ENCODE measurements at regions not wholly inside any gene's neighbourhood (a gene's known extent, or its start where the extent isn't known, plus 50 kb on each side); places are given as distances from the start of the nearest gene placed in this dataset.
"Not testable (repeated sequence)": the region's sequence is repeated elsewhere in the genome, so short reads cannot be mapped to it uniquely, and the experiment has no call there.

DNA sequence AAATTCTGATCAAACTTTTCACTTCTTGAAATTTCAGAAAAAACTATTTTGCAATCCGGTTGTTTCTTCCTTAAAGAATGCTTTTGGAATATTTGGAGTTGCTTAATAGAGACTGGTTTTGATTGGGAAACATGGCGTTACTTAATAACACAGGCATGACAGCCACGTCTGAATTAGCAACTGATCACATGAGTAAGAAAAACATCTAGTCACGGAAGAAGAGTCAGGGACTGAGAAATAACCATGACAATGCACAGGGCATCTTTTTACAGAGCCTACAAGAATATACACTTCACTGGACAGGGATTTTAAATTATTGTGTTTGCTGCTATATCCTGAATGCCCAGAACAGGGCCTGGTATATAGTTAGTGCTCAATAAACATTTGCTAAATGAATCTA, 94.1 kb upstream of the NOTCH2NLA start:
- not testable (repeated sequence) for H3K4me1 Mint-ChIP-seq, H3K9me3 Mint-ChIP-seq

GRCh38 chr1:146318715-146319114, 89.9 kb upstream of the NOTCH2NLA start:
- H3K27ac Mint-ChIP-seq, H3K27me3 Mint-ChIP-seq, H3K36me3 Mint-ChIP-seq, H3K9me3 Mint-ChIP-seq, H3K4me1 Mint-ChIP-seq, H3K4me3 Mint-ChIP-seq: not testable (repeated sequence)

More for the DNA sequence above, 94.1 kb upstream of the NOTCH2NLA start:
- H3K4me3 Mint-ChIP-seq, H3K36me3 Mint-ChIP-seq, H3K27ac Mint-ChIP-seq, H3K27me3 Mint-ChIP-seq: not testable (repeated sequence)

DNA sequence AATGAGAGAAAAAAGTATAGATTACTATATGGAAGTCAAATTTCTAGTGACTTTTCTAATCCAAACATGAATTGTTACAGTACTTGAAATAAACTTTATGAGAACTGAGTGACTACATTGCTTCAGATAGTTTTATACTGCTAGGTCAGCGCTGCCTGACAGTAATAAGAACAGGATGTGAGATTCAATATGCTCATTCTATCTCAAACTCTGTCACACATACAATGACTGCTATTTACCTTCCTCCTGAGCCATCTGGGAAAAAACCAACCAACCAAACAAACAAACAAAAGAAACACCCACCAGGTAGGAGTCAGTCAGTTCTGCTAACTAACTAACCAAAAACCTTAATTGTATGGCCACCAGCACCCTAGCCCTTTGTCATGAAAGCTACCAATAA, 89.0 kb upstream of the NOTCH2NLA start:
- not testable (repeated sequence) for H3K4me1 Mint-ChIP-seq, H3K27me3 Mint-ChIP-seq, H3K36me3 Mint-ChIP-seq, H3K27ac Mint-ChIP-seq, H3K9me3 Mint-ChIP-seq, H3K4me3 Mint-ChIP-seq

DNA sequence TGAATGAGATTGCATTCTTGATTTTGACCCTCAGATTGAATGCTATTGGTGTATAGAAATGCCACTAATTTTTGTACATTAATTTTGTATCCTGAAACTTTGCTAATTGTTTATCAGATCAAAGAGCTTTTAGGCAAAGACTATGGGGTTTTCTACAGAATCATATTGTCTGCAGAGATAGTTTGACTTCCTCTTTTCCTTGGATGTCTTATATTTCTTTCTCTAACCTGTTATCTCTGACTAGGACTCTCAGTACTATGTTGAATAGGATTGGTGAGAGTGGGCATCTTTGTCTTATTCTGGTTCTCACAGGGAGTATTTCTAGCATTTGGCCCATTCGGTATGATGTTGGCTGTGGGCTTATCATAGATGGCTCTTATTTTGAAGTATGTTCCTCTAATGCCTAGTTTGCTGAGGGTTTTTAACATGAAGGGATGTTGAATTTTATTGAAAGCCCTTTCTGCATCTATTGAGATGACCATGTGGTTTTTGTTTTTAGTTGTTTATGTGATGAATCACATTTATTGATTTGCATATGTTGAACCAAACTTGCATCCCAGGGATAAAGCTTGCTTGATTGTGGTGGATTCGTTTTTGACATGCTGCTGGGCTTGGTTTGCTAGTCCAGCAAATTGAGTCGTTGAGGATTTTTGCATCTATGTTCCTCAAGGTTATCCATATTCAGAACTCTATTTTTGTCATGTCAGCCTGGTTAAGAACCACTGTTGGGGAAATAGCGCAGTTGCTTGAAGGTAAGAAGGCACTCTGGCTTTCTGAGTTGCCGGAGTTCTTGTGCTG, 85.8 kb upstream of the NOTCH2NLA start:
- H3K27me3 Mint-ChIP-seq, H3K4me3 Mint-ChIP-seq, H3K36me3 Mint-ChIP-seq, H3K9me3 Mint-ChIP-seq, H3K4me1 Mint-ChIP-seq, H3K27ac Mint-ChIP-seq: not testable (repeated sequence)

GRCh38 chr1:146310579-146310978, 81.8 kb upstream of the NOTCH2NLA start:
- not testable (repeated sequence) for H3K36me3 Mint-ChIP-seq, H3K9me3 Mint-ChIP-seq, H3K4me1 Mint-ChIP-seq, H3K27me3 Mint-ChIP-seq, H3K4me3 Mint-ChIP-seq, H3K27ac Mint-ChIP-seq

GRCh38 chr1:146309427-146309826, 80.6 kb upstream of the NOTCH2NLA start:
- H3K27me3 Mint-ChIP-seq, H3K27ac Mint-ChIP-seq, H3K4me1 Mint-ChIP-seq, H3K4me3 Mint-ChIP-seq, H3K36me3 Mint-ChIP-seq, H3K9me3 Mint-ChIP-seq: not testable (repeated sequence)

- H3K27ac Mint-ChIP-seq, H3K27me3 Mint-ChIP-seq, H3K4me1 Mint-ChIP-seq, H3K36me3 Mint-ChIP-seq, H3K4me3 Mint-ChIP-seq, H3K9me3 Mint-ChIP-seq: not testable (repeated sequence)
Measured at GRCh38 chr1:146308892-146309291, 80.1 kb upstream of the NOTCH2NLA start.

GRCh38 chr1:146308152-146308551, 79.3 kb upstream of the NOTCH2NLA start:
- not testable (repeated sequence) for H3K9me3 Mint-ChIP-seq, H3K27me3 Mint-ChIP-seq, H3K4me1 Mint-ChIP-seq, H3K36me3 Mint-ChIP-seq, H3K4me3 Mint-ChIP-seq, H3K27ac Mint-ChIP-seq

- not testable (repeated sequence) for H3K4me1 Mint-ChIP-seq, H3K9me3 Mint-ChIP-seq, H3K36me3 Mint-ChIP-seq, H3K27me3 Mint-ChIP-seq, H3K4me3 Mint-ChIP-seq, H3K27ac Mint-ChIP-seq
Measured at GRCh38 chr1:146307632-146308031, 78.8 kb upstream of the NOTCH2NLA start.

- H3K4me1 Mint-ChIP-seq, H3K9me3 Mint-ChIP-seq, H3K36me3 Mint-ChIP-seq, H3K27ac Mint-ChIP-seq, H3K27me3 Mint-ChIP-seq, H3K4me3 Mint-ChIP-seq: not testable (repeated sequence)
Measured at GRCh38 chr1:146306651-146307050, 77.8 kb upstream of the NOTCH2NLA start.

- H3K27ac Mint-ChIP-seq, result not testable (repeated sequence)
Measured at GRCh38 chr1:146305442-146305841, 76.6 kb upstream of the NOTCH2NLA start.

GRCh38 chr1:146298575-146298897, 69.7 kb upstream of the NOTCH2NLA start:
- not testable (repeated sequence) for H3K36me3 Mint-ChIP-seq, H3K4me3 Mint-ChIP-seq, H3K27me3 Mint-ChIP-seq, H3K9me3 Mint-ChIP-seq, H3K27ac Mint-ChIP-seq, H3K4me1 Mint-ChIP-seq

More at GRCh38 chr1:146305442-146305841, 76.6 kb upstream of the NOTCH2NLA start:
- not testable (repeated sequence) for H3K36me3 Mint-ChIP-seq, H3K4me3 Mint-ChIP-seq, H3K4me1 Mint-ChIP-seq, H3K9me3 Mint-ChIP-seq, H3K27me3 Mint-ChIP-seq

- not testable (repeated sequence) for H3K4me3 Mint-ChIP-seq, H3K4me1 Mint-ChIP-seq, H3K36me3 Mint-ChIP-seq, H3K27me3 Mint-ChIP-seq, H3K27ac Mint-ChIP-seq, H3K9me3 Mint-ChIP-seq
Measured at GRCh38 chr1:146297781-146298574, 69.2 kb upstream of the NOTCH2NLA start.

DNA sequence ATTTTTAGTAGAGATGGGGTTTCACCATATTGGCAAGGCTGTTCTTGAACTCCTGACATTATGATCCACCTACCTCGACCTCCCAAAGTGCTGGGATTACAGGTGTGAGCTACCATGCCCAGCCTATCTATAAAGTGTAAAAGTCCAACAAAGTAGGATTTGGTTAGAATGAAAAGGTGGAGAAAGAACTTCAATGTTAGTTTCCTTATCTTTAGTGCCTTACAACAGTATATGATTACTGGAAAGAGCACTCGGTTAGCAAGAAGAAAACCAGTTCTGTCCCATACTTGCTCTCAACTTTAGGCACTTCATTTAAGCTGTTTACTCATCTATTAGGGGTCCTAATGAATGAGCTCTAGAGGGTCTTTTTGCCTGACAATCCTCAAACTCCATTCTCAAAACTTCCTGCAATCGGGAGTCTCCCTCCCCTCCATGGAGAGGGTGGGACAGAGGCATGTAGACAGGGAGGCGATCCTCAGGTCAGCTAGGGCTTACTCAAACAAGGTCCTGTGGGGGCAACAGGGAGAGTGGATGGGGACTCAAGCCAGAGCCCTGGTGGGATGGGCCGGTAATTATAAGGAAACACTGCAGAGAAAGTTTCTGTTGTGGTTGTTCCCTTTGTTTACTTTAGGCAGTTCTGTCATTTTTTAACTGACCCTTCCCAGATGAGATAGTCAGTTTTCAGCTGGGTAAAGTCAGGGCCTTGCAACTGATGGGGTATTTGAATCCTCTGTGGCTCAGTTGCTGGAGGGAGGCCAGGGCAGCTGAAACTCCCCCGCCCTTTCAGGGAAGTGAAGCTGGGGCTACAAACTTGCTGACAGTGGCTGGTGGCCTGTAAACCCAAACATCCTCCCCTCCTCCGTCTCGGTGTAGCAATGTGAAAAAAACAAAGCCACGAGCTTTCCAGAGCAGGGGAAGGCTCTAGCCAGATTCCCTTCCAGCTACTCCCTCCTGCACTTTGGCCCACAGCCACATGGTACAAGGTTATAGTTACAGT, 64.4 kb upstream of the NOTCH2NLA start:
- H3K27ac Mint-ChIP-seq, result not testable (repeated sequence)

DNA sequence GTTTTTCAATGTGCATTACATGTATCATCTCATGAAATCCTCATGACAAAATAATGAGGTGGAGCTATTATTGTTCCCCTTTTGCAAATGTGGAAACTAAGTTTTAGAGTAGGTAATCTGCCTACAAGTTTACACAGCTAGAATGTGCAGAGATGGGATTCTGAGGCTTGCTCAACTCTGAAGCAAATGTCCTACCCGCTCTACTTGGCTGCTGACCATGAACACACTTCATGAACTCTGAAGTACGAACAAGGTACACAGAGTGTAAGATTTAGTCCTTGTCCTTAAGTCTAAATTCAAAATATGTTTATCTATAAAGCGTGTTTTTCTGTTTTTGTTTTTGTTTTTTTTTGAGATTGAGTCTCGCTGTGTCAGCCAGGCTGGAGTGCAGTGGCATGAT, 63.6 kb upstream of the NOTCH2NLA start:
- H3K27me3 Mint-ChIP-seq, H3K27ac Mint-ChIP-seq, H3K9me3 Mint-ChIP-seq, H3K4me3 Mint-ChIP-seq, H3K36me3 Mint-ChIP-seq, H3K4me1 Mint-ChIP-seq: not testable (repeated sequence)

More for the DNA sequence above, 64.4 kb upstream of the NOTCH2NLA start:
- H3K4me3 Mint-ChIP-seq, H3K9me3 Mint-ChIP-seq, H3K4me1 Mint-ChIP-seq, H3K36me3 Mint-ChIP-seq, H3K27me3 Mint-ChIP-seq: not testable (repeated sequence)
